ENCODE measurements at regions not wholly inside any gene's neighbourhood (a gene's known extent, or its start where the extent isn't known, plus 50 kb on each side); places are given as distances from the start of the nearest gene placed in this dataset.

- no peak for TF ChIP-seq EZH2phosphoT487 (IDR thresholded peaks at IDR 0.05; ENCODE audit: low read depth)
- no peak for TF ChIP-seq CTCF (IDR thresholded peaks at IDR 0.05; ENCODE audit: low read depth, low read length)
Observed at GRCh38 chr2:117519238-117519637, 295.3 kb upstream of the DDX18 start.

Measured in OCI-LY3 (cell line).